Activated CD4-positive, CD25-positive, alpha-beta regulatory T cell treated with anti-CD3 and anti-CD28 coated beads, Interleukin-2, amount 50 U/mL, for 24 hours (primary cell): ENCODE measurements at regions not wholly inside any gene's neighbourhood (a gene's known extent, or its start where the extent isn't known, plus 50 kb on each side); places are given as distances from the start of the nearest gene placed in this dataset.

Experiments used
- ATAC-seq, 2 donors: fragments of 150-1000 bp; cut with Tn5 transposase; one replicate each; pipeline ENCODE4 v1.10.0; 2021; ENCODE audit warnings: mild to moderate bottlenecking in 1 of 2, moderate library complexity in 1 of 2

GRCh38 chr15:96687388-96688107 is 357.0 kb downstream of the NR2F2 start:
- ATAC-seq, result no peak

GRCh38 chr15:96690733-96691132 is 360.2 kb downstream of the NR2F2 start:
- ATAC-seq, result no peak

GRCh38 chr15:96692826-96693225 is 362.3 kb downstream of the NR2F2 start:
- ATAC-seq, result no peak

- ATAC-seq, result no peak
Observed at GRCh38 chr15:96693515-96693914, 363.0 kb downstream of the NR2F2 start.

GRCh38 chr15:96693990-96694517 is 363.6 kb downstream of the NR2F2 start:
- ATAC-seq, result no peak

- ATAC-seq, result no peak
Observed at GRCh38 chr15:96695426-96695825, 364.9 kb downstream of the NR2F2 start.

- no peak for ATAC-seq
Observed at GRCh38 chr15:96699871-96700401, 369.4 kb downstream of the NR2F2 start.

- ATAC-seq, result no peak
Observed at GRCh38 chr15:96700555-96700954, 370.1 kb downstream of the NR2F2 start.

GRCh38 chr15:96701443-96701842 is 370.9 kb downstream of the NR2F2 start:
- ATAC-seq, result no peak

- ATAC-seq, result no peak
Observed at GRCh38 chr15:96701877-96702276, 371.4 kb downstream of the NR2F2 start.

GRCh38 chr15:96702589-96702988 is 372.1 kb downstream of the NR2F2 start:
- ATAC-seq, result no peak

- ATAC-seq, result no peak
Observed at GRCh38 chr15:96703091-96703490, 372.6 kb downstream of the NR2F2 start.

- no peak for ATAC-seq
Observed at GRCh38 chr15:96703794-96704550, 373.5 kb downstream of the NR2F2 start.

GRCh38 chr15:96716075-96716474 is 385.6 kb downstream of the NR2F2 start:
- no peak for ATAC-seq

GRCh38 chr15:96716478-96716877 is 386.0 kb downstream of the NR2F2 start:
- ATAC-seq, result no peak

- ATAC-seq, result no peak
Observed at GRCh38 chr15:96720251-96720650, 389.8 kb downstream of the NR2F2 start.

- ATAC-seq, result no peak
Observed at GRCh38 chr15:96720656-96721055, 390.2 kb downstream of the NR2F2 start.

GRCh38 chr15:96728591-96728990 is 398.1 kb downstream of the NR2F2 start:
- no peak for ATAC-seq

- ATAC-seq, result no peak
Observed at GRCh38 chr15:96732704-96733103, 402.2 kb downstream of the NR2F2 start.

- ATAC-seq, result no peak
Observed at GRCh38 chr15:96733721-96734120, 403.2 kb downstream of the NR2F2 start.

GRCh38 chr15:96735632-96736240 is 405.2 kb downstream of the NR2F2 start:
- no peak for ATAC-seq

- ATAC-seq, result no peak
Observed at GRCh38 chr15:96736384-96736783, 405.9 kb downstream of the NR2F2 start.

- ATAC-seq, result no peak
Observed at GRCh38 chr15:96737408-96737807, 406.9 kb downstream of the NR2F2 start.
